ENCODE measurements at regions not wholly inside any gene's neighbourhood (a gene's known extent, or its start where the extent isn't known, plus 50 kb on each side); places are given as distances from the start of the nearest gene placed in this dataset.
"Not testable (repeated sequence)": the region's sequence is repeated elsewhere in the genome, so short reads cannot be mapped to it uniquely, and the experiment has no call there.

DNA sequence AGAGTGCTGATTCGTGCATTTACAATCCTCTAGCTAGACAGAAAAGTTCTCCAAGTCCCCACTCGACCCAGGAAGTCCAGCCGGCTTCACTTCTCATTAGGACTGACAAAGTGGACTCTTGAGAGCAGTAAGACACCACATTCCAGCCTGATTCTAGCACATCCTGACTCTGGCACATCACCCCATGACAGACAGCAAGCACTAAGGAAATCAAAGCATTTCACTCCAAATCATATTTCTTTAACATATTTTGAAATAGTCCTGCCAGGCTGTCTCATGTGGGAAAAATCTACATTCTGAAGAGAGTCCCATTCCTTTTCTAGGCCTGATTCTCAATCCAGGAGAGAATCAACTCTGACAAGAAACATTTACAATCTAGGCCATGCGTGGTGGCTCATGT lies 478.5 kb upstream of the AMELY start:
- no peak for DNase-seq

DNA sequence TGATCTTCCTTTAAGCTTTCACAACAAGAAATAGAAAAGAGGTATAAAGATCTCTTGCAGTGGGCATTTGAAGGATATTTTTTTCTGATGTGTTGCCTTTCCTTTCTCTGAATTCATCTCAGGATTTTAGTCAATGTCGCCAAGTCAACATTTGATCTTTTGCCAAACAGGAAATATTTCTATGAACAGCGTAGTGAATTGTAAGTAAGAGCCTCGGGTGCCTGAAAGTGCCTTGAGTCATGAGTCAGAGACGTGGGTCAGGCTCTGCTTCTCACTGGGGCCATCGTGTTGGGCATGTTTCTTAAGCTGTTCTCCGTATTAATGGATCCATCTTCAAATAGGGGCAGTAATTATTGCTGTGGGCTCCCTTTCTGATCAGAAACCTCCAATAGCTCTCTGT lies 471.4 kb upstream of the AMELY start:
- no peak for DNase-seq

DNA sequence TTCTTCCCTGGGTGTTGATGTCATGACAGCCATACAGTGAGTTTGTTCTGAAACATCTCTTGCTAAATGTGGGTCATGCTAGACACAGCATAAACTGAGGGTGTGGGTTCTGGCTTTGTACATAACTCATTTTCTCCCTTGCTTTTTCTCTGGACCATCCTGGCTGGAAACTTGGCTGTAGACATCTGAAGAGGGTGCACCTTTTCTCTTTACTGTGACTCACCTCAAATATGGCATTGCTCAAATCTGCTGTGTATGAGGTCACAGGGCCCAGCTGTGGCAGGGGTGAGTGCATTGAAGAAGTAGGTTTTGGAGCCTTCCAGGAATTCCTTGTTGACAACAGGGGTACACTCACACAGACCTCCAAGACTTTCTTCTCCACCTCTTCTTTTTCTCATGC lies 465.5 kb upstream of the AMELY start:
- DNase-seq, result no peak

DNA sequence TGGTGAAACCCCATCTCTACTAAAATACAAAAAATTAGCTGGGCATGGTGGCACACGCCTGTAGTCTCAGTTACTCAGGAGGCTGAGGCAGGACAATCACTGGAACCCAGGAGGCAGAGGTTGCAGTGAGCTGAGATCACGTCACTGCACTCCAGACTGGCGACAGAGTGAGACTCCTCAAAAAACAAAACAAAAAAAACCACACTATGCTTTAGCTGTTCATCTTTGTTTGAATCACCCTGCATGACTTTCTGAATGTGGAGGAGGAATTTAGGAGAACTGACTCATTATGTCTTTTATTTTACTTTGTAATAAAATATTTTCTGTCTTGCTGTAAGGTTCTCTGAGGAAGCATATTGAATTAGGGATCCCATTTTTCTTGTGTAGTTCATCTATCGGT lies 462.9 kb upstream of the AMELY start:
- DNase-seq, result not testable (repeated sequence)

GRCh38 chrY:7371953-7372352 lies 460.4 kb upstream of the AMELY start:
- not testable (repeated sequence) for DNase-seq

- DNase-seq, result not testable (repeated sequence)
Observed at GRCh38 chrY:7371026-7371425, 459.5 kb upstream of the AMELY start.

- DNase-seq, result no peak
Observed at GRCh38 chrY:7359520-7359919, 448.0 kb upstream of the AMELY start.

DNA sequence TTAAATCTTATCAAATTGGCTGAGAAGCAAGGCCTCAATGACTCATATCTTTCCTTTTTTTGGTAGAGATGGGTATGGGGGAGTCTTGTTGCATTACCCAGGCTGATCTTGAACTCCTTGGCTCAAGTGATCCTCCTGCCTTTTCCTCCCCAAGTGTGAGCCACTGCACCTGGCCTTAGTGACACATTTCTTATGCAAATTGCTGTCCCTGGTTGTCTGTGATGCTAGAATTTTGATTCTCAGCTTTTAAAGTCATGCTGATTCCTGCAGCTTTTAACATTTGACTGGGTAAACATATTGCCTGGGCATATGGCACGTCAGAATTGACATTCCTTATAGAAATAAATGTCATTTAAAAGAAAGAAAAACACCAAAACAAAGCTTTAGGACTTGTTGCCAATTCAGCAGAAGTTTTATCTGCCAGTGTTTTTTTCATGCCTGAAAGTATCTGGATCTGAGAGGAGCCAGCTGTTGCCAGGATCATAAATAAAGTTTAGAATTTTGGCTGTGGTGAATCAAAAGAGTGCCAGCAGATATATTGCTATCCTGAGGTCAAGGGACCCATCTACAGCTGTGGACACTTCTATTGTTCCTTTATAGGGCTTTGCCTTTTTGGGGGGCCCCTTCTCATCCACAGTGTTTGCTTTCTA lies 446.7 kb upstream of the AMELY start:
- no peak for DNase-seq

DNA sequence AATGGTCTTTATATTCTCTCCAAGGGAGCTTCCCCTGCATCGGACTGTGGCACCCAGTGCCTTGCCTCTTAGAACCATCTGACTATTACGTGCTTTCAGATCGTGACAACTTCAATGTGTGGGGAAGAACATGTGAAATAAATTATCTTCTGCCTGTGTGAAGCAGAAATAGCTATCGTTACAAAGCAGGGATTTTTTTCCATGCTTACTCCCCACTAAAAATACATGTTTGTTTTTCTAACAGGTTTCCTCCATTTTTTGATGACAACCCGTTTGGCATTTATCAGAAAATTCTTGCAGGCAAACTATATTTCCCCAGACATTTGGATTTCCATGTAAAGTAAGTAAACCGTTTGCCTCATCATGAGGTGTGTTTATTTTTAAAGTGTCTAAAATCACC lies 444.3 kb upstream of the AMELY start:
- not testable (repeated sequence) for DNase-seq

DNA sequence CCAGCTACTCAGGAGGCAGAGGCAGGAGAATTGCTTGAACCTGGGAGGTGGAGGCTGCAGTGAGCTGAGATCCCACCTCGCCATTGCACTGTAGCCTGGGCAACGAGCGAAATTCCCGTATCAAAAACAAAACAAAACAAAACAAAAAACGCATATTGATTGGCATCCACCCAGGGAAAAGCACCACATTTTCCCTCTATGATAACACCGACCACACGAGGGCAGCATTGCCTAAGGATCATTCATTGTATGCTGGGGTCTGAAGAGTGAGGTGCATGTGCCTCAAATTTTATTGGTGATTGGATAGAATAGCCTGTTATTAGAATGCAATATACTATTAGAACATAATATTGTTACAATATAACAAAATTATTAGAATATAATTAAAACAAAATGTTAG lies 433.1 kb upstream of the AMELY start:
- peak in 1 of 2 donors; percentile 56 for DNase-seq

GRCh38 chrY:7343261-7343660 lies 431.7 kb upstream of the AMELY start:
- DNase-seq, result no peak

GRCh38 chrY:7342732-7343131 lies 431.2 kb upstream of the AMELY start:
- DNase-seq, result not testable (repeated sequence)

- peak in 1 of 2 donors; percentile 34 for DNase-seq
Observed at GRCh38 chrY:7339391-7340087, 428.0 kb upstream of the AMELY start.

GRCh38 chrY:7336023-7336873 lies 424.7 kb upstream of the AMELY start:
- DNase-seq, result peak in 1 of 2 donors; percentile 32

DNA sequence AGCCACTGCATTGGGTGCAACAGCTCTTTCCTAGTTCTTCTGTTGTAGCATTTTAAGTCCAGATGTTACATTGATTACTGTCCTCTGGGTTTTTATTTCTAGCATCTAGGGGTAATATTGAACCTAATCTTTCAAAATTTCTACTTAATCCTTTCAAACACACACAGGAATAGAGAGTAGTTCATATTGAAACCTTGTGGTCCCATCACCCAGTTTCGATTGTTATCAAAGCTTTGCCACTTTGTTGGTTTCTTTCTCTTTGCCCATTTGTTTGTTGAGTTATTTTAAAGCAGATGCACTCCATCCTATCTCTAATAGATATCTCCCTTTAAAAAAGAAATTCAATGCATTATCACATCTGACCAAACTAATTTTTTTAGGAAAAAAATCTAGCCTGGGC lies 422.9 kb upstream of the AMELY start:
- no peak for DNase-seq

GRCh38 chrY:7326296-7327246 lies 415.0 kb upstream of the AMELY start:
- DNase-seq, result peak in 1 of 2 donors; percentile 72

DNA sequence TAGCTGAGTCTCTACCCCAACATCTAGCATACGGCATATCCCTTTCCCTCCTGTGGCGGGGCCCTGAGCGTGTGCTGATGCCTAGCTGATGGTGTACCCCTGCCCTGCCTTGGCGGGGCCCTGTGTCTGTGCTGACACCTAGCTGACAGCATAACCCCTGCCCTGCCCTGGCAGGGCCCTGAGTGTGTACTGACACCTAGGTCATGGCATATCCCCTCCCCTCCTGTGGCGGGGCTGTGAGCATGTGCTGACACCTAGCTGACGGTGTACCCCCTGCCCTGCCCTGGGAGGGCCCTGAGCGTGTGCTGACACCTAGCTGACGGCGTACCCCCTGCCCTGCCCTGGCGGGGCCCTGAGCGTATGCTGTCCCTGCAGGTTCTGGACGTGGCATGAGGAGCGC lies 414.0 kb upstream of the AMELY start:
- no peak for DNase-seq

DNA sequence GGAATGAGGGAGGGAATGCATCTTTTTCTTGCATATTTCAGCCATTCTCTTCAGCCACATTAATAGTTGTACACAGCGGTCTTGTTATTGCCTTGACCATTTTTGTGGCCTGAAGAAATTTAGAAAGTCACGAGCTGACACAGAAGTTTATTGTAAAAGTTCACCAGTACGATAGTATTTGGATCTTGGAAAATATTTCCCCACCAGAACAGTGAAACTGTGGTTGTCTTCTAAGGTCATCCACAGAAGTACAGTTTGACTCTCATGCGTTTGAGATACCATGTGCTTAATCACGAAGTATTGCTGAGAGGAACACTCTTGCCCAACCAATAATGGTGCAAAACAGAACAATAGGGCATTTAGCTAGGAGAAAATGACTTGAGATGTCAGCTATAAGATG lies 409.2 kb upstream of the AMELY start:
- DNase-seq, result no peak

DNA sequence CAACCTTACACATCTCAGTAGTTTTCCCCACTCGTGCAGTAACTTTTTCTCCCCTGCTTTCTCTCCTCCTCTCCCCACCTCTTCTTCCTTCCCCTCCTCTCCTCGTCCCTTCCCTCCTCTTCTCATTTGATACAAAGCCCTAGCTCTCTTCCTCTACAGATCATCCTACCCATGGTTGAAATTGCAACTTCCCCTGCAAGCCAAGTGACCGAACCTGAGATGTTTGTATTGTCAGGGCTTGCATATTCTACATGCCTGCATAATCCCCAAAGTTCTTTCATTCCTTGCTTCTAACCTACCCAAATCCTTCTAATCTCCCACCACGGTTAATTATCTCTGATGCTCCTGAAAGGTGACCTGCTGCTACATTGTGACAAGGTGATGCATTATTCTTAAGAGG lies 408.6 kb upstream of the AMELY start:
- DNase-seq, result not testable (repeated sequence)

- no peak for DNase-seq
Observed at GRCh38 chrY:7318122-7318521, 406.6 kb upstream of the AMELY start.

DNA sequence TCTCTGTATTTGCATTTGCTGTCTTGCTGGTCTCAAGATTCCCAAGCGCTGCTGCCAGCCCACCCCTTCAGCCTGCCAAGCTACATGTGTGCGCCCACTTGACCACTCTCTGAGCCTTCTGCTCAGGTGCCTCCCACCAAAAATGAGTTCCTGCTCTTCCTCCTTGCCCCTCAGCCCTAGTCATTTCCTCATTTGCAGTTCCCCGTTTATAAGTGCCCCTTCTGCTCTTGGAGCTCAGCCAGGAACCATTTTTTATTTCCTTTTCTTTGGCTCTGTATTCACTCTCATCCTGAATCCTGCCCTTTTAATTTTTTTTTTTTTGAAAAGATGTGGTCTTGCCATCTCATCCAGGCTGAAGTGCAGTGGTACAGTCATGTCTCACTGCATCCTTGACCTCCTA lies 406.0 kb upstream of the AMELY start:
- no peak for DNase-seq

GRCh38 chrY:7310482-7311269 lies 399.1 kb upstream of the AMELY start:
- peak in 1 of 2 donors; percentile 78 for DNase-seq

All from CD4-positive, alpha-beta T cell treated with Interleukin-4 for 1 hour (primary cell).